ENCODE measurements at regions not wholly inside any gene's neighbourhood (a gene's known extent, or its start where the extent isn't known, plus 50 kb on each side); places are given as distances from the start of the nearest gene placed in this dataset.
"Not testable (repeated sequence)": the region's sequence is repeated elsewhere in the genome, so short reads cannot be mapped to it uniquely, and the experiment has no call there.

DNA sequence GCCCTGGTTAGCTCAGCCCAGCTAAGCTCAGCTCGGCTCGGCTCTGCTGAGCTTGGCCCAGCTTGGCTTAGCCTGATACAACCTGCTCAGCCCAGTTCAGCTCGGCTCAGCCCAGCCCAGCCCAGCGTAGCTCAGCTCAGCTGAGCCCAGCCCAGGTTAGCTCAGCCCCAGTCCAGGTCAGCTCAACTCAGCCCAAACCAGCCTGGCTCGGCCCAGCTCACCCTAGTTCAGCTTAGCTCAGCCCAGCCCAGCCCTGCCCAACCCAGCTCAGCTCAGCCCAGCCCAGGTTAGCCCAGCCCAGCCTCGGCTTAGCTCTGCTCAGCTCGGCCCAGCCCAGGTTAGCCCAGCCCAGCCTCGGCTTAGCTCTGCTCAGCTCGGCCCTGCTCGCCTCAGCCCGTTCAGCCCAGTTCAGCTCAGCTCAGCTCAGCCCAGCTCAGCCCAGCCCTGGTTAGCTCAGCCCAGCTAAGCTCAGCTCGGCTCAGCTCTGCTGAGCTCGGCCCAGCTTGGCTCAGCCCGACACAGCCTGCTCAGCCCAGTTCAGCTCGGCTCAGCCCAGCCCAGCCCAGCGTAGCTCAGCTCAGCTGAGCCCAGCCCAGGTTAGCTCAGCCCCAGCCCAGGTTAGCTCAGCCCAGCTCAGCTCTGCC is 332.8 kb downstream of the TMEM121 start:
- H2BK5ac ChIP-seq (ENCODE audit: low read depth, low read length); H3K79me2 ChIP-seq (ENCODE audit: control insufficient read depth in 1 of 2, insufficient read depth in 2 of 2, low read length in 2 of 2); H3K4me1 ChIP-seq (replicated peaks in 1 of 4; ENCODE audit: control insufficient read depth in 3 of 4, insufficient read depth in 4 of 4, low read length in 3 of 4); H2AFZ ChIP-seq (ENCODE audit: low read length); H2AK5ac ChIP-seq (ENCODE audit: low read depth, low read length); FAIRE-seq; H3K27me3 ChIP-seq (replicated peaks in 1 of 4; ENCODE audit: control insufficient read depth in 3 of 4, extremely low read depth in 1 of 4, insufficient read depth in 3 of 4, low read length in 3 of 4); H3K18ac ChIP-seq (ENCODE audit: extremely low read depth, low read length); H3K27ac ChIP-seq (ENCODE audit: low read depth, low read length); H3K14ac ChIP-seq (ENCODE audit: insufficient read length); H4K8ac ChIP-seq (ENCODE audit: extremely low read depth, insufficient read depth, low read length); H3K9ac ChIP-seq (replicated peaks in 1 of 4; ENCODE audit: extremely low read depth in 1 of 4, low read depth in 3 of 4, low read length in 3 of 4); H3K36me3 ChIP-seq (ENCODE audit: control insufficient read depth in 2 of 4, insufficient read depth in 4 of 4, low read length in 3 of 4); H4K91ac ChIP-seq (replicated peaks; ENCODE audit: insufficient read length, low read length); CTCF ChIA-PET (ENCODE audit: partially characterized antibody); H2BK20ac ChIP-seq (ENCODE audit: low read length); H3K4me2 ChIP-seq (ENCODE audit: insufficient read depth in 1 of 2, low read depth in 2 of 2, low read length in 2 of 2); H3K4me3 ChIP-seq (ENCODE audit: extremely low read depth in 1 of 4, insufficient read depth in 2 of 4, low read depth in 3 of 4, low read length in 4 of 4); H3K4ac ChIP-seq (replicated peaks; ENCODE audit: insufficient read length, low read depth, low read length); H2BK12ac ChIP-seq (ENCODE audit: low read depth, low read length); H3K23me2 ChIP-seq (ENCODE audit: low read depth, low read length); H3K79me1 ChIP-seq (ENCODE audit: low read depth, low read length); H2BK15ac ChIP-seq (ENCODE audit: low read length); H4K5ac ChIP-seq (ENCODE audit: insufficient read length, low read depth, low read length); DNase-seq (ENCODE audit: low read depth in 1 of 2, low spot score in 2 of 2); H3K56ac ChIP-seq (replicated peaks; ENCODE audit: insufficient read length, low read depth, low read length); POLR2A ChIA-PET (ENCODE audit: partially characterized antibody); H2BK120ac ChIP-seq (replicated peaks; ENCODE audit: low read depth, low read length); H3K23ac ChIP-seq (ENCODE audit: insufficient read length); H4K20me1 ChIP-seq (replicated peaks in 1 of 2; ENCODE audit: control insufficient read depth in 1 of 2, insufficient read depth in 2 of 2, low read length in 2 of 2): not testable (repeated sequence)
- H3K9me3 ChIP-seq (ENCODE audit: insufficient read depth in 2 of 2, low read depth in 1 of 2, low read length in 1 of 2) = peaks cover 77 to 95% of the 10 kb centered on the region in 2 experiments
- 85% methylated on average over 14 of the region's 16 CpGs; no CpG with 5 or more reads in 1 of the 2 experiments for WGBS, 2 experiments (ENCODE audit: extremely low coverage in 1 of 2, insufficient coverage in 1 of 2, insufficient read length in 1 of 2, insufficient replicate concordance in 2 of 2, low coverage in 1 of 2, low lambda C conversion rate in 2 of 2, missing lambda C conversion rate in 1 of 2)

All from H1 (cell line).